ENCODE measurements at regions not wholly inside any gene's neighbourhood (a gene's known extent, or its start where the extent isn't known, plus 50 kb on each side); places are given as distances from the start of the nearest gene placed in this dataset.

DNA sequence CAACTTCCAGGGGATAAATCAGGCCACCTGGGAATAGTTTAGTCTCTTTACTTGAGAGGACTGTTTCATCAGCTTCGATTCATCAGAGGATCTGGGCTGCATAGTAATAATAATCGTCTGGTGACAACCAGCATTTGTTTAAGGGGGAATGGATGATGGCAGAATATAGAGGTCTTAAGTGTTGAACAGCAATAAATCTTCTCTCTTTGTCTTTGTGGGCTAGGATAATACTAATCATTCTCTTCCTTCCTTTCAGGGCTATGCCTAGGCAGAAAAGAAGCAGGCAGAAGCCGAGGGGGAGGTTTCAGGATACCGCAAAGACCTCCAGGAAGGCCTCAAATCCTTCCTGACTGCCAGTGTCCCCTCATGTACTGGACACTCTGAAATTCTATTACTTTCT lies 150.4 kb upstream of the GAREM1 start:
- TF ChIP-seq CTCF (IDR thresholded peaks at IDR 0.05; ENCODE audit: unreplicated experiment), result no peak
- H3K4me3 Mint-ChIP-seq (ENCODE audit: low read depth), result no peak overlapping the region
- no peak for DNase-seq (ENCODE audit: low spot score, unreplicated experiment)
- peaks cover 3% of the 10 kb centered on the region for H3K9me3 Mint-ChIP-seq (ENCODE audit: low read depth)
- H3K4me1 Mint-ChIP-seq (ENCODE audit: low read depth), result no peaks in the 10 kb centered on the region
- H3K27ac Mint-ChIP-seq, result no peak overlapping the region
- no peaks in the 10 kb centered on the region for H3K36me3 Mint-ChIP-seq (ENCODE audit: insufficient read depth)
- H3K27me3 Mint-ChIP-seq, result peaks cover 7% of the 10 kb centered on the region

- Mint-ChIP-seq H3K9me3 (ENCODE audit: low read depth) (peaks cover 5% of the 10 kb centered on the region), H3K36me3 (ENCODE audit: insufficient read depth) (no peaks in the 10 kb centered on the region), H3K27ac (no peak overlapping the region), H3K4me3 (ENCODE audit: low read depth) (no peak overlapping the region), H3K27me3 (no peaks in the 10 kb centered on the region), H3K4me1 (ENCODE audit: low read depth) (no peaks in the 10 kb centered on the region)
- TF ChIP-seq CTCF (IDR thresholded peaks at IDR 0.05; ENCODE audit: unreplicated experiment), result no peak
- no peak for DNase-seq (ENCODE audit: low spot score, unreplicated experiment)
Observed at GRCh38 chr18:32618546-32618945, 147.9 kb upstream of the GAREM1 start.

DNA sequence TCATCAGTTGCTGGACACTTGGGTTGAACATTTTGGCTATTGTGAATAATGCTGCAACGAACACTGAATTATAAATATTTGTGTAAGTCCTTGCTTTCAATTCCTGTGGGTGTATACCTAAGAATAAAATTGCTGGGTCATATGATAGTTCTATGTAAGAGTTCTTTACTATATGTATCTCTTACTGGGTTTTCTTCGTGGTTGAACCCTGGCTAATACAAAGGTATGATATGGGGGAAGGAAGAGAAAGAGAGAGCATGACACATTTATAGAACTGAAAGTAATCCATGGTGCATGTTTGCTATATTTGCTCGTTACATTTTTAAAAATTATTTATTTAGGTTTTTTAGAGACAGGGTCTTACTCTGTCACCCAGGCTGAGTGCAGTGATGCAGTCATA lies 143.1 kb upstream of the GAREM1 start:
- no peak for TF ChIP-seq CTCF (IDR thresholded peaks at IDR 0.05; ENCODE audit: unreplicated experiment)
- Mint-ChIP-seq H3K4me3 (ENCODE audit: low read depth) (no peak overlapping the region), H3K4me1 (ENCODE audit: low read depth) (peaks cover 1% of the 10 kb centered on the region), H3K36me3 (ENCODE audit: insufficient read depth) (no peaks in the 10 kb centered on the region), H3K27ac (no peak overlapping the region), H3K9me3 (ENCODE audit: low read depth) (peaks cover 5% of the 10 kb centered on the region), H3K27me3 (no peaks in the 10 kb centered on the region)
- DNase-seq (ENCODE audit: low spot score, unreplicated experiment), result no peak

- no peak overlapping the region for H3K27ac Mint-ChIP-seq
- DNase-seq (ENCODE audit: low spot score, unreplicated experiment), result no peak
- no peak for TF ChIP-seq CTCF (IDR thresholded peaks at IDR 0.05; ENCODE audit: unreplicated experiment)
- H3K4me3 Mint-ChIP-seq (ENCODE audit: low read depth), result no peak overlapping the region
- H3K4me1 Mint-ChIP-seq (ENCODE audit: low read depth), result peaks cover 1% of the 10 kb centered on the region
- no peaks in the 10 kb centered on the region for H3K36me3 Mint-ChIP-seq (ENCODE audit: insufficient read depth)
- H3K9me3 Mint-ChIP-seq (ENCODE audit: low read depth), result peaks cover 5% of the 10 kb centered on the region
- no peaks in the 10 kb centered on the region for H3K27me3 Mint-ChIP-seq
Observed at GRCh38 chr18:32612651-32613050, 142.0 kb upstream of the GAREM1 start.

- H3K36me3 Mint-ChIP-seq (ENCODE audit: insufficient read depth), result no peaks in the 10 kb centered on the region
- no peak for TF ChIP-seq CTCF (IDR thresholded peaks at IDR 0.05; ENCODE audit: unreplicated experiment)
- peaks cover 1% of the 10 kb centered on the region for H3K4me1 Mint-ChIP-seq (ENCODE audit: low read depth)
- peaks cover 2% of the 10 kb centered on the region for H3K9me3 Mint-ChIP-seq (ENCODE audit: low read depth)
- H3K4me3 Mint-ChIP-seq (ENCODE audit: low read depth), result no peak overlapping the region
- no peak for DNase-seq (ENCODE audit: low spot score, unreplicated experiment)
- no peaks in the 10 kb centered on the region for H3K27me3 Mint-ChIP-seq
- no peak overlapping the region for H3K27ac Mint-ChIP-seq
Observed at GRCh38 chr18:32610176-32610575, 139.5 kb upstream of the GAREM1 start.

Data from progenitor cell of endocrine pancreas (in vitro differentiated cells).